ENCODE measurements at regions not wholly inside any gene's neighbourhood (a gene's known extent, or its start where the extent isn't known, plus 50 kb on each side); places are given as distances from the start of the nearest gene placed in this dataset.
A peak's percentile ranks its signal among the peaks of the same experiment; 100 is the strongest.
"Not testable (repeated sequence)": the region's sequence is repeated elsewhere in the genome, so short reads cannot be mapped to it uniquely, and the experiment has no call there.

GRCh38 chr13:64127192-64127591, 2711.5 kb upstream of the PCDH20 start:
- H2AFZ ChIP-seq (ENCODE audit: low read depth, low read length), result peak overlapping the region; percentile 42; the same call in 1 of the 2 replicates
- H3K27me3 ChIP-seq (ENCODE audit: low read depth, low read length), result no peaks in the 10 kb centered on the region
- H4K20me1 ChIP-seq (ENCODE audit: insufficient read depth, low read length), result no peaks in the 10 kb centered on the region
- no peaks in the 10 kb centered on the region for H3K36me3 ChIP-seq (replicated peaks; ENCODE audit: low read depth, low read length)
- no peak for TF ChIP-seq EZH2phosphoT487 (IDR thresholded peaks at IDR 0.05; ENCODE audit: low read depth)
- no peak for TF ChIP-seq CTCF (IDR thresholded peaks at IDR 0.05; ENCODE audit: low read depth, low read length)
- no peaks in the 10 kb centered on the region for H3K79me2 ChIP-seq (ENCODE audit: low read length)
- H3K4me1 ChIP-seq (ENCODE audit: low read length), result peaks cover 7% of the 10 kb centered on the region
- no peak overlapping the region for H3K4me2 ChIP-seq (ENCODE audit: low read length)
- no peak overlapping the region for H3K27ac ChIP-seq (ENCODE audit: low read length)
- no peak overlapping the region for H3K4me3 ChIP-seq (ENCODE audit: low read length)
- H3K9ac ChIP-seq (ENCODE audit: low read length), result no peak overlapping the region
- H3K9me3 ChIP-seq (ENCODE audit: insufficient read depth, low read length), result no peaks in the 10 kb centered on the region

- H3K4me3 ChIP-seq (ENCODE audit: low read length); H3K27ac ChIP-seq (ENCODE audit: low read length); H3K4me2 ChIP-seq (ENCODE audit: low read length); H3K9ac ChIP-seq (ENCODE audit: low read length); H3K27me3 ChIP-seq (ENCODE audit: low read depth, low read length); H2AFZ ChIP-seq (ENCODE audit: low read depth, low read length); H3K9me3 ChIP-seq (ENCODE audit: insufficient read depth, low read length); H3K36me3 ChIP-seq (replicated peaks; ENCODE audit: low read depth, low read length); H3K79me2 ChIP-seq (ENCODE audit: low read length); H4K20me1 ChIP-seq (ENCODE audit: insufficient read depth, low read length); H3K4me1 ChIP-seq (ENCODE audit: low read length): not testable (repeated sequence)
Observed at GRCh38 chr13:64121023-64121709, 2705.5 kb upstream of the PCDH20 start.

GRCh38 chr13:64099994-64100393, 2684.3 kb upstream of the PCDH20 start:
- Histone ChIP-seq H4K20me1 (ENCODE audit: insufficient read depth, low read length) (no peaks in the 10 kb centered on the region), H3K79me2 (ENCODE audit: low read length) (no peaks in the 10 kb centered on the region), H3K9me3 (ENCODE audit: insufficient read depth, low read length) (no peaks in the 10 kb centered on the region), H3K27ac (ENCODE audit: low read length) (no peak overlapping the region), H3K4me2 (ENCODE audit: low read length) (no peak overlapping the region), H3K36me3 (replicated peaks; ENCODE audit: low read depth, low read length) (no peaks in the 10 kb centered on the region), H3K4me1 (ENCODE audit: low read length) (no peaks in the 10 kb centered on the region), H2AFZ (ENCODE audit: low read depth, low read length) (no peak overlapping the region), H3K9ac (ENCODE audit: low read length) (no peak overlapping the region), H3K4me3 (ENCODE audit: low read length) (no peak overlapping the region), H3K27me3 (ENCODE audit: low read depth, low read length) (no peaks in the 10 kb centered on the region)
- TF ChIP-seq CTCF (IDR thresholded peaks at IDR 0.05; ENCODE audit: low read depth, low read length) (no peak), EZH2phosphoT487 (IDR thresholded peaks at IDR 0.05; ENCODE audit: low read depth) (no peak)

- no peak overlapping the region for H3K4me2 ChIP-seq (ENCODE audit: low read length)
- H2AFZ ChIP-seq (ENCODE audit: low read depth, low read length), result no peak overlapping the region
- H3K79me2 ChIP-seq (ENCODE audit: low read length), result no peaks in the 10 kb centered on the region
- H4K20me1 ChIP-seq (ENCODE audit: insufficient read depth, low read length), result no peaks in the 10 kb centered on the region
- TF ChIP-seq CTCF (IDR thresholded peaks at IDR 0.05; ENCODE audit: low read depth, low read length) (no peak), EZH2phosphoT487 (IDR thresholded peaks at IDR 0.05; ENCODE audit: low read depth) (no peak)
- no peaks in the 10 kb centered on the region for H3K9me3 ChIP-seq (ENCODE audit: insufficient read depth, low read length)
- no peaks in the 10 kb centered on the region for H3K4me1 ChIP-seq (ENCODE audit: low read length)
- no peak overlapping the region for H3K27ac ChIP-seq (ENCODE audit: low read length)
- H3K27me3 ChIP-seq (ENCODE audit: low read depth, low read length), result no peaks in the 10 kb centered on the region
- H3K4me3 ChIP-seq (ENCODE audit: low read length), result no peak overlapping the region
- no peaks in the 10 kb centered on the region for H3K36me3 ChIP-seq (replicated peaks; ENCODE audit: low read depth, low read length)
- no peak overlapping the region for H3K9ac ChIP-seq (ENCODE audit: low read length)
Observed at GRCh38 chr13:64090311-64090710, 2674.7 kb upstream of the PCDH20 start.
